RWPE1 (cell line): ENCODE measurements at regions not wholly inside any gene's neighbourhood (a gene's known extent, or its start where the extent isn't known, plus 50 kb on each side); places are given as distances from the start of the nearest gene placed in this dataset.

Experiments used
- CTCF ChIA-PET: fragments of 350-600 bp; sonication (Branson Sonifier 250); formaldehyde crosslinking; extraction: SDS; loops from one replicate; lab custom pipeline; 2021; lab: Yijun Ruan, JAX
- POLR2A ChIA-PET: fragments of 400-600 bp; formaldehyde crosslinking; extraction: SDS; loops from one replicate; lab custom pipeline; 2020; ENCODE audit warnings: antibody characterized with exemption; ENCODE audit not compliant: low non-redundant PET; lab: Yijun Ruan, JAX
- DNase-seq: peaks from one replicate; pipeline ENCODE4 v3.0.0; 2012; ENCODE audit warnings: low spot score
- H3K27ac ChIP-seq: fragments of 450-650 bp; 2 replicates; pipeline ENCODE4 v1.5.1; 2017
- TF ChIP-seq, protein P1 (sequence below): fragments of 450-650 bp; conservative IDR thresholded peaks from 2 replicates; pipeline ENCODE4 v1.5.1; 2017; ENCODE audit warnings: low read depth, mild to moderate bottlenecking

DNA sequence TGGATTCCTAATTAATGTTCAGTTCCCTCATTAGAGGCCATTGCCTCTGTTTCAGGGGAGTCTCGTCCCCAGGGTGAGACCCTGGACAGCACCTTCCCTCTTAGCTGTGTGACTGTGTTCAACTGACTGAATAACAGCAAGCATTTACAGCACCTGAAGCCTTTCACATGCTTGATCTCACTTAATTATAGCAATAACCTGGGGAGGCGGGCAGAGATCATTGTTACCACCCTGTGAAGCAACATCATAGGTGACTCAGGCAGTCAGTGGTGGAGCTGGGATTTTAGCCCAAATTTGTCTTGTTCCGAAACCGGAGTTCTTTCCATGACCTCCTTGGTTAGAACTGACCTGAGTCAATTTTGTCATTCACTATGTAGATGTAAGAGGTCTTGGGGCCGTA is 105.2 kb upstream of the RAD23B start:
- no peak for DNase-seq
- no peak overlapping the region for H3K27ac ChIP-seq
- ChIA-PET POLR2A (no interaction called here), CTCF (interaction anchor here (0.6 kb wide), 2 partner anchors 41 to 159 kb away, joined by 3 read pairs; no protein-coding TSS in a partner anchor)
- TF ChIP-seq, protein P1, sequence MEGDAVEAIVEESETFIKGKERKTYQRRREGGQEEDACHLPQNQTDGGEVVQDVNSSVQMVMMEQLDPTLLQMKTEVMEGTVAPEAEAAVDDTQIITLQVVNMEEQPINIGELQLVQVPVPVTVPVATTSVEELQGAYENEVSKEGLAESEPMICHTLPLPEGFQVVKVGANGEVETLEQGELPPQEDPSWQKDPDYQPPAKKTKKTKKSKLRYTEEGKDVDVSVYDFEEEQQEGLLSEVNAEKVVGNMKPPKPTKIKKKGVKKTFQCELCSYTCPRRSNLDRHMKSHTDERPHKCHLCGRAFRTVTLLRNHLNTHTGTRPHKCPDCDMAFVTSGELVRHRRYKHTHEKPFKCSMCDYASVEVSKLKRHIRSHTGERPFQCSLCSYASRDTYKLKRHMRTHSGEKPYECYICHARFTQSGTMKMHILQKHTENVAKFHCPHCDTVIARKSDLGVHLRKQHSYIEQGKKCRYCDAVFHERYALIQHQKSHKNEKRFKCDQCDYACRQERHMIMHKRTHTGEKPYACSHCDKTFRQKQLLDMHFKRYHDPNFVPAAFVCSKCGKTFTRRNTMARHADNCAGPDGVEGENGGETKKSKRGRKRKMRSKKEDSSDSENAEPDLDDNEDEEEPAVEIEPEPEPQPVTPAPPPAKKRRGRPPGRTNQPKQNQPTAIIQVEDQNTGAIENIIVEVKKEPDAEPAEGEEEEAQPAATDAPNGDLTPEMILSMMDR = no peak

- CTCF ChIA-PET = no interaction called here
- POLR2A ChIA-PET = no interaction called here
- TF ChIP-seq, protein P1 = no peak
- no peak for DNase-seq
- H3K27ac ChIP-seq = no peak overlapping the region
These were observed 104.8 kb upstream of the RAD23B start for GRCh38 chr9:107178293-107178692.

GRCh38 chr9:107180206-107180605 is 102.9 kb upstream of the RAD23B start:
- ChIA-PET POLR2A (no interaction called here), CTCF (interaction anchor here (0.6 to 0.7 kb wide), 2 partner anchors 8 to 246 kb away, joined by 3 to 8 read pairs; no protein-coding TSS in a partner anchor)
- no peak for DNase-seq
- no peak overlapping the region for H3K27ac ChIP-seq
- TF ChIP-seq, protein P1 = no peak

DNA sequence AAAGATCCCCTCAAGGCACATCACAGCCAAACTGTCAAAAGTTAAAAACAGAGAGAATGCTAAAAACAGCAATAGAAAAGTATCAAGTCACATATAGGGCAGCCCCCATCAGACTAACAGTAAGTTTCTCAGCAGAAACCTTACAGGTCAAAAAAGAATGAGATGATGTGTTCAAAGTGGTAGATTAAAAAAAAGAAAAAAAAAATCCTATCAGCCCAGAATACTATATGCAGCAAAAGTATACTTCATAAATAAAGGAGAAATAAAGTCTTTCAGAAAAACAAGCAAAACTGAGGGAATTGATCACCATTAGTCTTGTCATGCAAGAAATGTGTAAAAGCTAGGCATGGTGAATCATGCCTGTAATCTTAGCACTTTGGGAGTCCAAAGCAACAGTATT is 99.9 kb upstream of the RAD23B start:
- no peak for DNase-seq
- H3K27ac ChIP-seq = no peak overlapping the region
- POLR2A ChIA-PET = no interaction called here
- TF ChIP-seq, protein P1 = no peak
- CTCF ChIA-PET = interaction anchor here (1.3 kb wide), 1 partner anchor 11 kb away, joined by 4 read pairs; no protein-coding TSS in a partner anchor

DNA sequence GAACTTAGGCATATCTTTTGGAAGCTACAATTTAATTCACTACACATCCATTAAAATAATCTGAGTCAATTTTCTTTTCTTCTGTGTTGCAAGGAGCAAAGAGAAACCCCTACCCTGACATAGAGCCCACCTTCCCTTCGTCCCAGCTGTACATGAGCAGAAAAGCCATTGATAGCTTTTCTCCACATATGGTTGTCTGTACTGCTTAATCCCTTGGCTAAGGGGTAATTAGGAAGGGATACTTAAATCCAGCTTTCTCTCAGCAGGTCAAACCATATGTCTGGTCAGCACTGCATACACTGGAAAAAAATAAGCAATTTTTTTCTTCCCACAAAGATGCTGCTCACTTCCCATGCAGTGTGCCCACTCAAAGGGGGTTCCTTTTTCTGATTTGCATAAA is 94.7 kb upstream of the RAD23B start:
- H3K27ac ChIP-seq = no peak overlapping the region

DNA sequence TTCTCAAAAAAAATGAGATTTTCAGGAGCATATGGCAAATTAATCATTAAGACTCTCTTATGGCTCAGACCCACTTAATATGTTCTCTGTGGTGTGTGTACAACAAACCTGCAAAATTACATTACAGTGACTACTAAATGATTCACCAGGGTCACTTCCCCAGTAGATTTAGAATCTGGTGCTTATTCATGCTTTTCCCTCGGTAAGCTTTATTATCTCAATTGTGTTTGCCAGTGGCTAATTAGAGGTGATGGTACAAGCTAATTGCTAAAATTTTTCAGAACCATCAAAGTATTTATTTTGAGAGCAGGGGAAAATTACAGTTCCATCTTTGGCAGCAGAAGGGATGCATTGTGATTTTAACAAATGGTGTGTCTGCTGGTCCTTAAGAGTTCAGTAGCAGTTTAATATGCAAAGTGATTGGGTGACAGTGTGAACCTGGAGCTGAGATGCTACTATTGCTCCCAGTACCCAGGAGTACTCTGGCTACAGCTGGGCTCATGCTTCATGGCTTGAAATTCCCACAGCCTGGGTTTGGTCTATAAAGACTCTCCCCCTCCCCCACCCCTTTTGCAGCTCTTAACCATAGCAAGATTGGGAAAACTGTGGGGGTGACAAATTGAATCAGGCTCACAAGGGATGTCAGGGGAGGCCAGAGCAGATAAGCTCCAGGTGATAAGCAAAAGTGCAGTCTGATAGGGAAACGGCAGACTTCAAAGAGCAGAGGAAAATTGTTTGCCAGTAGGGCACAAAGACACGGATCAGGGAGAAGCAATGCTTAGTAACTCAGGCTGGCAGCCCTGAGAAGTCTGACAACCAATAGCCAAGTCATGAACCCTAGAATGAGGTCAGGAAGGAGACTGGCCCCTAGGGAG is 92.8 kb upstream of the RAD23B start:
- TF ChIP-seq, protein P1 = no peak
- CTCF ChIA-PET = interaction anchor here (1.0 kb wide), 1 partner anchor 151 kb away, joined by 4 read pairs; no protein-coding TSS in a partner anchor
- POLR2A ChIA-PET = interaction anchor here (0.6 kb wide), 2 partner anchors 71 to 1524 kb away, joined by 4 to 5 read pairs; no protein-coding TSS in a partner anchor
- peak; percentile 90 for DNase-seq
- H3K27ac ChIP-seq = no peak overlapping the region

More for the DNA sequence above, 94.7 kb upstream of the RAD23B start:
- POLR2A ChIA-PET = no interaction called here
- TF ChIP-seq, protein P1 = no peak
- CTCF ChIA-PET = interaction anchor here (1.0 kb wide), 1 partner anchor 31 kb away, joined by 5 read pairs; no protein-coding TSS in a partner anchor
- no peak for DNase-seq
